Left ventricle myocardium inferior (tissue), 1 donor: ENCODE measurements at regions not wholly inside any gene's neighbourhood (a gene's known extent, or its start where the extent isn't known, plus 50 kb on each side); places are given as distances from the start of the nearest gene placed in this dataset.

Source experiments
- DNase-seq: peaks from one replicate; pipeline ENCODE4 v3.0.0-alpha.2; 2020
- H3K27ac ChIP-seq: fragments of 200-600 bp; replicated peaks from 2 replicates; pipeline ENCODE4 v1.8.0; 2021
- H3K27me3 ChIP-seq: fragments of 200-600 bp; 2 replicates; pipeline ENCODE4 v1.8.0; 2021; ENCODE audit warnings: low read depth
- H3K36me3 ChIP-seq: fragments of 200-600 bp; 2 replicates; pipeline ENCODE4 v1.8.0; 2021
- H3K4me1 ChIP-seq: fragments of 200-600 bp; 2 replicates; pipeline ENCODE4 v1.8.0; 2021
- H3K4me3 ChIP-seq: fragments of 200-600 bp; 2 replicates; pipeline ENCODE4 v1.8.0; 2021; ENCODE audit warnings: mild to moderate bottlenecking, moderate library complexity
- H3K9me3 ChIP-seq: fragments of 200-600 bp; replicated peaks from 2 replicates; pipeline ENCODE4 v1.8.0; 2021
- intact Hi-C: fragments of 100-400 bp; cut with micrococcal nuclease; formaldehyde crosslinking; loops from one replicate; pipeline ENCODE4 v1.11.0; 2022
- TF ChIP-seq, protein P1 (sequence below): fragments of 200-600 bp; IDR thresholded peaks from 2 replicates; pipeline ENCODE4 v1.8.0; 2021; ENCODE audit warnings: antibody characterized with exemption, mild to moderate bottlenecking, borderline replicate concordance
- donor health status: DM: no; HTN: yes; CAD: no; lungs with severe emphysema.

DNA sequence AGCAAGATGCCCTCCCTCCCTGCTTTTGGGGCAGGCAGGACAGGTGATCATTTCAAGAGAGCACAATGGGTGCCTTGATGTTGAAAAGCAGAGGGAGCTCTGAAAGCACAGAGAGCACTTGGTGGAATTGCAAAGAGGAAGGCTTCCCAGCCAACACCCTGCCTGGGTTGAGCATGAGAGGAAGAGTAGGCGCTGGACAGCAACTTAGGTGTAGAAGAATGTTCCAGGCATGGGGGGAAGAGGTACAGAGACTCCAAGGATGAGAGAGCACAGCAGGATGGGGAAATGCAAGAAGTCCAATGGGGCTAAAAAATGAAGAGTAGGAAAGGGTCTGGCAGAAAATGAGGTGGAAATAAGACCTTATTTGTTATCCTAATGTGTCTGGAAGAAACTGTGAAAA, 144.8 kb downstream of the TRIM36 start:
- intact Hi-C loops = no loop called here
- Histone ChIP-seq H3K27ac (no peak overlapping the region), H3K4me3 (no peak overlapping the region)

DNA sequence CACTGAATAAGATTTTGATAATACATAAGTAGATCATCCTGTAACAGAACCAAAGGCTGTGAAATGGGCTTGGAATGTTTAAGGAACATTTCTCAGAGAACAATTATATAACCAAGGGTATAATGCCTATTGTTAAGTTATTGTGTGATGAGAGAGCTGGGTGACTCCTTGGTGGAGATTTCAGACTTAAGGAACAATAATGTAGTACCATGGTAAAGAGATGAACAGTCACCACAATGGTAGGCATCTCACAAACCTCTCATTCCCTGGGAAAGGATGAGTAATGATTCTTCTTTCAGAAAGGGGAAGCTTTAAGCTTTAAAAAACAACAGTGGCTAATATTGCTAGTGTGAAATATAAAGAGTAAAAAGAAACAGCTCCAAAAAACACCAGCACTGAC, 147.4 kb downstream of the TRIM36 start:
- Histone ChIP-seq H3K4me3 (no peak overlapping the region), H3K4me1 (no peaks in the 10 kb centered on the region), H3K27ac (no peak overlapping the region), H3K36me3 (no peaks in the 10 kb centered on the region), H3K9me3 (no peaks in the 10 kb centered on the region), H3K27me3 (peaks cover 9% of the 10 kb centered on the region)
- no peak for DNase-seq
- intact Hi-C loops = no loop called here
- TF ChIP-seq, protein P1, sequence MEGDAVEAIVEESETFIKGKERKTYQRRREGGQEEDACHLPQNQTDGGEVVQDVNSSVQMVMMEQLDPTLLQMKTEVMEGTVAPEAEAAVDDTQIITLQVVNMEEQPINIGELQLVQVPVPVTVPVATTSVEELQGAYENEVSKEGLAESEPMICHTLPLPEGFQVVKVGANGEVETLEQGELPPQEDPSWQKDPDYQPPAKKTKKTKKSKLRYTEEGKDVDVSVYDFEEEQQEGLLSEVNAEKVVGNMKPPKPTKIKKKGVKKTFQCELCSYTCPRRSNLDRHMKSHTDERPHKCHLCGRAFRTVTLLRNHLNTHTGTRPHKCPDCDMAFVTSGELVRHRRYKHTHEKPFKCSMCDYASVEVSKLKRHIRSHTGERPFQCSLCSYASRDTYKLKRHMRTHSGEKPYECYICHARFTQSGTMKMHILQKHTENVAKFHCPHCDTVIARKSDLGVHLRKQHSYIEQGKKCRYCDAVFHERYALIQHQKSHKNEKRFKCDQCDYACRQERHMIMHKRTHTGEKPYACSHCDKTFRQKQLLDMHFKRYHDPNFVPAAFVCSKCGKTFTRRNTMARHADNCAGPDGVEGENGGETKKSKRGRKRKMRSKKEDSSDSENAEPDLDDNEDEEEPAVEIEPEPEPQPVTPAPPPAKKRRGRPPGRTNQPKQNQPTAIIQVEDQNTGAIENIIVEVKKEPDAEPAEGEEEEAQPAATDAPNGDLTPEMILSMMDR = no peak

More for the DNA sequence above, 144.8 kb downstream of the TRIM36 start:
- no peaks in the 10 kb centered on the region for H3K36me3 ChIP-seq
- DNase-seq = no peak
- TF ChIP-seq, protein P1 = no peak
- H3K9me3 ChIP-seq = no peaks in the 10 kb centered on the region
- H3K4me1 ChIP-seq = no peaks in the 10 kb centered on the region
- peaks cover 12% of the 10 kb centered on the region for H3K27me3 ChIP-seq

DNA sequence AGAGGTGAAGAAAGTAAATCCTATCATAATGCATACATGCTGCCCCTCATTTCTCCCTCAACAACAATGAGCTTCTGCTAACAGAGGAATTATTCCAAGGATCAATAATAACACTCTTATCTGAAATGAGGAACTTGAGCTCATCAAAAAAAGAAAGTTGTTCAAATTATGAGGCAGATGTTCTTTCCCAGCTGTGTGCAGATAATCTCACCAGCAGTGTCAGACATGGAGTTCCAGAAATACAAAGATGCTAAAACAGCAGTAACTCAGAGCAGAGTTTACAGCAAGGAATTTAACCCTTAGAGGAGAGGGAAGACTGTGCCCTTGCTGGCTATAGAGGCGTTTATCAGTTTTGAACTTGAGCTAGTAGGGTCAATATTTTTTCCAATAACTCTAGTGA, 153.1 kb downstream of the TRIM36 start:
- no peak overlapping the region for H3K27ac ChIP-seq
- TF ChIP-seq, protein P1 = no peak
- intact Hi-C loops = no loop called here
- no peak overlapping the region for H3K4me3 ChIP-seq
- H3K4me1 ChIP-seq = no peaks in the 10 kb centered on the region
- H3K36me3 ChIP-seq = no peaks in the 10 kb centered on the region
- no peaks in the 10 kb centered on the region for H3K27me3 ChIP-seq
- no peaks in the 10 kb centered on the region for H3K9me3 ChIP-seq
- no peak for DNase-seq

DNA sequence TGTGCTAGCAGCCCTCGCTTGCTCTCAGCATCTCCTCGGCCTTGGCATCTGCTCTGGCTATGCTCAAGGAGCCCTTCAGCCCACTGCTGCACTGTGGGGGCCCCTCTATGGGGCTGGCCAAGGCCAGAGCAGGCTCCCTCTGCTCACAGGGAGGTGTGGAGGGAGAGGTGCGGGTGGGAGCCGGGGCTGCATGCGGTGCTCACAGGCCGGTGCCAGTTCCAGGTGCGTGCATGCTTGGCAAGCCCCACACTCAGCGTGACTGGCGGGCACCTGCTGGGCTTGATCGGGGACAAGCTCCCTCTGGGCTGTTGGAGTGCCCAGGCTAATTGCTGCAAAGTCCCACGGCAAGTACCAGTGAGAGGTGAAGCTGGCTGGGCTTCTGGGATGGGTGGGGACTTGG, 170.5 kb downstream of the TRIM36 start:
- no peak overlapping the region for H3K4me3 ChIP-seq
- TF ChIP-seq, protein P1 = no peak
- H3K36me3 ChIP-seq = no peaks in the 10 kb centered on the region
- no peaks in the 10 kb centered on the region for H3K27me3 ChIP-seq
- H3K27ac ChIP-seq = no peak overlapping the region
- H3K9me3 ChIP-seq = no peaks in the 10 kb centered on the region
- H3K4me1 ChIP-seq = no peaks in the 10 kb centered on the region
- intact Hi-C loops = no loop called here
- DNase-seq = no peak

DNA sequence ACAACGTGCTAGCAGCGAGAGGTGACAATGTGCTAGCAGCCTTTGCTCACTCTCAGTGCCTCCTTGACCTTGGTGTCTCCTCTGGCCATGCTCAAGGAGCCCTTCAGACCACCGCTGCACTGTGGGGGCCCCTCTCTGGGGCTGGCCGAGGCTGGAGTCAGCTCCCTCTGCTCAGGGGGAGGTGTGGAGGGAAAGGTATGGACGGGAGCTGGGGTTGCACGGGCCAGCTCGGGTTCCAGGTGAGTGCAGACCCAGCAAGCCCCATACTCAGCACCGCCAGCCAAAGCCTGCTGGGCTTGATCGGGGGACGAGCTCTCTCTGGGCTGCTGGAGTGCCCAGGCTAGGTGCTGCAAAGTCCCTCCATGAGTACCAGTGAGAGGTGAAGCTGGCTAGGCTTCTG, 180.2 kb downstream of the TRIM36 start:
- no peak for DNase-seq
- intact Hi-C loops = no loop called here
- no peaks in the 10 kb centered on the region for H3K4me1 ChIP-seq

More for the DNA sequence above, 180.2 kb downstream of the TRIM36 start:
- H3K9me3 ChIP-seq = peaks cover 25% of the 10 kb centered on the region
- H3K36me3 ChIP-seq = no peaks in the 10 kb centered on the region
- no peak overlapping the region for H3K4me3 ChIP-seq
- H3K27me3 ChIP-seq = no peaks in the 10 kb centered on the region
- TF ChIP-seq, protein P1 = no peak
- H3K27ac ChIP-seq = no peak overlapping the region
